ENCODE measurements at regions not wholly inside any gene's neighbourhood (a gene's known extent, or its start where the extent isn't known, plus 50 kb on each side); places are given as distances from the start of the nearest gene placed in this dataset.

- no peak for TF ChIP-seq EZH2 (IDR thresholded peaks at IDR 0.05; ENCODE audit: insufficient read depth, low read length)
- no peak for TF ChIP-seq CTCF (IDR thresholded peaks at IDR 0.05; ENCODE audit: insufficient read depth, low read depth, low read length)
These were observed 159.5 kb upstream of the MANEA start for GRCh38 chr6:95417856-95418255.

Data from astrocyte (in vitro differentiated cells and primary cell).